Activated effector memory CD4-positive, alpha-beta T cell treated with anti-CD3 and anti-CD28 coated beads, Interleukin-2, amount 50 U/mL, for 16 hours (primary cell): ENCODE measurements at regions not wholly inside any gene's neighbourhood (a gene's known extent, or its start where the extent isn't known, plus 50 kb on each side); places are given as distances from the start of the nearest gene placed in this dataset.
"Not testable (repeated sequence)": the region's sequence is repeated elsewhere in the genome, so short reads cannot be mapped to it uniquely, and the experiment has no call there.

Source experiments
- DNase-seq: peaks from one replicate; pipeline ENCODE4 v3.0.0-alpha.2; 2020

DNA sequence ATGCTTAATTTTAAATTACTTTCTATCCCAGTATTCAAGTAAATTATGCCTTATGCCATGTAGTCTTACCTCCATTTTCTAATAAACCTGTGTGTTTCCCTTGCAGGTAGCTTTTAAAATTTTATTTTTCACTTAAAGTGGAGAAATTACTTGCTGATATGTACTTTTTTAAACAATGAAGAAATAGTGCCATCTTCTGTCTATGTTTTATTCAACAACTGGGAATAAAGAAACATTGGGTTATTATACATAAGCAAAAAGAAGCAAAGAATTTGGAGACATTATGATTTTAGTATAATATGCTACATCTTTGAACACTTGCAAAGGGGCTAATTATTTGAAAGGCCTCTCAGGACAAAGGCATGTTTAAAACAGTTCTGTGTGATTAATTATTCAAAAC is 1912.9 kb downstream of the MRPL39 start:
- no peak for DNase-seq

DNA sequence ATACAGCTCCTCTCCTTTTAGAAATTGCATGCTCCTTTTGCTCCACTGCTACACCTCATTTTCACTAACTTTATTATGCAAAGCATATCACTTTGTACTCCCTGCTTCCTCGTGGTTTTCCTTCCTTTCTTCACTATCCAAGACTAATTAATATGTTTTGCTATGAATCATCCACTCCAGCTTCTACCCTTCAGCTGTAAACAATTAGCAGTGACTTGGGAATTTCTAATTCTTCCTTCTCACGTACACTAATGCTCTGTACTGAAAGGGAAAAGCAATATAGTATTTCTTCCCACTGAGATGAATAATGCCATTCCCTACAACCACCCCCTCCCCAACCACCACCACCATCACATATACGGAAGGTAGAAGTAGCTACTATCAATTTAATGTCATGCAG is 1917.0 kb downstream of the MRPL39 start:
- no peak for DNase-seq

DNA sequence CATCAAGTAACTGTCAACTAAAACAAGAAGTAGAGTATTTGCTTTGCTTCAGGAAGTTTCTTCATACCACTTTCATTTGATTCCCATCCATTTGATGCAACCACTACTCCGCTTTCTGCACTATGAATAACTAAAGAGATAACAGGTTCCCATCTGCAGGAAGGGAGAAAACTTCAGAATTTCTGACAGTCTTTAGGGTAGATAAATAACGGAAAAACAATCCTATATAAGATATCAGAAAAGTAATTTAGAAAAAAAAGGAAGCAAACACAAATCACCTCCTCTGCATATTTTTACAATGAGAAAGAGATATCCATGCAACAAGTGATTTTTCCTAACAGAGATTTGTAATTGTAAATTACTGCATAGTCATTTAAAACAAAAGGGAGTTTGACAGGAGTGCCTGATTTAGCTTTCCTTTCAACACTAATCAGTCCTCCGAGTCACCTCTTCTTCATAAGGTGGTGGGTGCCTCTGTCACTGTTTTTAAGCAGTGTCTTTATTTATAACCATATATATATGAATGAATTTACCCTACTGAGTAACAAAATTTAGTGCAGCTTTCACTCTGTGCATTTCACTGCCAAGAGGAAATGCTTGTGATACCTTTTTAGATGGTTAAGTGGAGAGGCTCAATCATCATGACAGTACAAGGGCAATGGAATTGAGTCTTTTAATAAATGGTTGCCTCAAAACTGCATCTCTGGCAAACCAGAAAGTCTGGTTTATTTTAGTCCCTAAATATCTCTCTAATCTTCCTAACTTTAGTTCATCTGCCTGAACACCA is 1920.4 kb downstream of the MRPL39 start:
- DNase-seq = no peak

DNA sequence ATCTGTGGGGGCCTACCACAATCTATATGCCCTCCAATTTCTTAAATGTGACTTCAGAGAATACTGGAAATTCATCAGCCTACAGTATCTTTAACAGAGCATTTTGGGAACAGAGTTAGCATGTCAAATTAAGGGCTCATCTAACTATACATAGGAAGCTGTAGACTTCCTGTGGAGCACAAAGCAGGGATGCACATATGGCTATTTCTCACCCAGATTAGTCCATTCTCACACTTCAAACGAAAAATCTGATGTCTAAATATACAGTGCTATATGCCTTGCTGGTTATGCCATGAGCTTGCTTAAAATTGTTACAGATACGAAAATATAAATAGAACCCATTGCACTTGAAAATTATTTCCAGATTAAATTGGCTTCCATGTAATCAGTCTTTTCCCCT is 1922.8 kb downstream of the MRPL39 start:
- DNase-seq = no peak

DNA sequence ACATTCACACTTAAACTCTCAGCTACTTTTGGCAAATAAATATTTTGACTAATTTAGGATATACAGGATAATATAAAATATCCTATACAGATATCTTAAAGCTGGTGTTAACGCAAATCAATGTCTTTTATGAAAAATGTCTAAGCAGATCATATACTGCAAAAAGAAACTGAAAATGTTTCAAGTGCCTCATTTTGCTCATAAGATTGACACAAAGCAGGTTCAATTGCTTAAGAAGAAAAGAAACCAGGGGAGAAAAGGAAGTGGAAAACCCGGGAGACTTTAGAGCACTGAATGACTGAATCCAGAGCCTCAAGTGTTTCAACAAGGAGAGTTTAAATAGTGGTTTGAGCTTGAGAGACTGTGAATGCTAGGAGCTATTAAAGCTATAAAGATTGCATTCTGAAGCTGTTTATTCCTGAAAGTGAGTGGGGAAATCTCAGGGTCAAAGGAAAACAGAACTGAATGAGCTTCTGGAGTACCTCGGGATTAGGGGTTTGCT is 1943.0 kb downstream of the MRPL39 start:
- no peak for DNase-seq

DNA sequence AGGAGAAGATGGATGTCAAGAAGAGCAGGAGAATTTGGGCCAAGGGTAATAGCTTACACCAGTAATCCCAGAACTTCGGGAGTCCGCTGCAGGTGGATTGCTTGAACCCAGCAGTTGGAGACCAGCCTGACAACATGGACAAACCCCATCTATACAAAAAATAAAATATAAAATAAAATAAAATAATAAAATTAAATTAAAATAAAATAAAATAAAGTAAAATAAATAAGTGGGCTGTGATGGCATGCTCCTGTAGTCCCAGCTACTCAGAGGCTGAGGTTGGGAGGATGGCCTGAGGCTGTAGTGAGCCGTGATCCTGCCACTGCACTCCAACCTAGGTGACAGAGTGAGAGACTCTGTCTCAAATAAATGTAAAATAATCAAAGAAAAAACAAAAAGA is 1946.7 kb downstream of the MRPL39 start:
- no peak for DNase-seq

DNA sequence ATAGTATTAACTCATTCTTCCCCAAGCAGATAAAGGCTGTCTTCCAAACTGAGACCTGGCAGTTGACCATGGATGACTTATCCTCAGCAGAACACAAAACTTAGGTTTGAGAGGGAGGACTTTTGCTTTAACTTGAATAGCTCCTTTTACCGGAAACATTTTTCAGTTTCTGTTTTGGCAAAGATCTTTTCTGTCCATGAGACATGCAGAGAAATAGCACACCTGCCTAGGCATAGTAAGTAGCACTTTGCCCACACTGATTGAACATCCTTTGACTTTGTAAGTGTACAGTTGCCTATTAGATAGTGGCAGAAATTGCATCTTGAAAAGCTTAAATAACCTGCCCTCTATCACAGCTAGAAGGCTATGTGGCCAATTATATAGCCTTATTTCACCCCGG is 1962.5 kb downstream of the MRPL39 start:
- DNase-seq = no peak

DNA sequence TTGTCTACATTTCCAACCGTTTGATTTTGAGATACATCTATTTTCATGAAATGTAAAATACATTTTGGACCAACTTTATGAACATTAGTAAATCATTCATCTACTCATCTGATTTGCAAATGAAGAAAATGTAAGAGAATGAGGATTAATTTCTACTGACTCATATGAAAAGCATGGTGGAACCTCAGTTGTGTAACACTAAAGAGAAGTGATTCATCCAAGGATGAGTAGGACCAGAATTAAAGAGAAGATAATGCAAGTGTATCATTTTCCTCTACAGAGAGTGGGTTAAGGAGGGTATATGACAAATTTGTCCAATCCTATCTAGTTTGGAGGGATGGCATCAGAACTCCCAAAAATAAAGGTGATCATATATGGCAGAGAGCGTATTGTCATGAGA is 1967.6 kb downstream of the MRPL39 start:
- no peak for DNase-seq

DNA sequence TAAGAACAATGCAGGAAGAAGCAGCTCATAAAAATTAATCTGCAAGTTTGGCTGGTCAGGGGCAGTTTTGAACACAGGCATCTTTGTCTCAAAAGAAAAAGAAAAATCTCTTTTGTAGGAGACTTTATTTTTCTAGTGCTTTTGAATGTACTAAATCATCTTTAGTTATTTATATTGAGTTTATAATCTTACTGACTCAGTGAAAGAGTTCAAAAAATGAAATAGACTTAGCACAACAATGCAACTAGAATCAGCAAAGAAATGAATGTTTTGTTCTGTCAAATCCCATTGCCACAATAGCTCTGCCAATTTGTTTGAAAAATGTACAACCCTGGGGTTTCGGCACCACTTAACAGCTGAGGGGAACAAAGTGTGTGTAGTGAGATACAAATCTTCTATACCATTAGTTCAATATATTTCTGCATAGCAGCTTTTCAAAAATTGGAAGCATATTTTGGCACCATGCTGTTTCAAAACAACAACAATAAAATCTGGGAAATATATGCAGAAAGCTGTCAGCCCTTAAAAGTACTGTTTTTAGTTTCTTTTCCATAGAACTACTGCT is 1969.1 kb downstream of the MRPL39 start:
- no peak for DNase-seq

DNA sequence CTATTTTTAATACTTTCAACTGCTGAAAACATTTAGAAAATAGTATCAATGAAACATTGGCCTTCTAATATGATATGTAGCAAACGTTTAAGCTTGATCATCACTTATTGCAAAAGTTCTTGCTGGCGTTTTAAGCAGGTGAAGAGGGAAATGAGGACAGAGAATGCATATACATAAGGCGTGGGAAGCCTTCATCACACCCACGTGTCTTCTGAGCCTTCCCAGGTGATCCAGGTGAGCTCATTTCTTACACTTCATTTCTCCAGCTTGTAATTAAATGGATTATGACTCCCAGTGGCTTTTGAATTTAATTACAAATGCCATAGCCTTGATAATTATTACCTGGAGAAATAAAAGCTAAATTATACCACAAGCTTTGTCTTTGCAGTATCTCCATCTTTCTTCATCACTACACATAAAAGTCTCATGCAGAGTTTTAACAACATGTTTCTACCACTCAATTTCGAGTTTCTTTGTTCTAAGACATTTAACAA is 1973.8 kb downstream of the MRPL39 start:
- DNase-seq = no peak

DNA sequence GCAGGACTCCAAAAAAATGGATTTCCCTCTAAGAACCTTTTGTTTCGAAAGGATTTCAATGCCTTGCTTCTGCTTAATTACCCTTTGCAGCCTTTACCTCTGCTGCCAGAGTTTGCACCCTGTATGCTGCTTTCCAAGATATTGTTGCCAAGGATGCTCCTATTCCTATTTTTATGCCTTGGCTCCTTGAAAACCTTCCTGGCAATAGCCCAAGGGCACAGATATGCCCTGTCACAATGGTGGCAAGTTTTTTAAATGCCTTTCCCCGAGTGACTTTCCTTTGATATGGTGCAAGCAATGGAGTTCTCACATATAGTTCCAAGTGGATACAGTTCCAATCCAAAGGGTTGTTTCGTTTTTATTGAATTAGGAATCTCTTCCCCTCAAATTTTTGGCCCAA is 1983.0 kb downstream of the MRPL39 start:
- no peak for DNase-seq

DNA sequence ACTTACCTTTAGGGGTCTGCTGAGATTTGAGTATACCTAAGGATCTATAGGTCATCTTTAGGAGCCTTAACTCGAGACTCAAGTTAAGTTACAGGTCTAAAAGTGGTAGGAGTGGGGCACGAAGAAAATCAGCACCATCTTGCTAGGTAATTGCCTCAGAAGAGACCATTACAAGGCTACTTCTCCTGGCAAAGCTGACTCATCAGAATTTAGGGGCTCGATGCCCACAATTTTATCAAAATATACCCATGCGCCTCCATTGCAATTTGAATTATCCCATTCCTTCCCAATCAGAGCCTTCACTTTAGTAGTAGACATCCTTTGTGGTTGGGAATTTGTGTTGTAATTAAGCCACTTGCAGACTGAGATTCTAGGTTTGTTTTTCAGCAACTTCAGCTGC is 1994.3 kb downstream of the MRPL39 start:
- no peak for DNase-seq

DNA sequence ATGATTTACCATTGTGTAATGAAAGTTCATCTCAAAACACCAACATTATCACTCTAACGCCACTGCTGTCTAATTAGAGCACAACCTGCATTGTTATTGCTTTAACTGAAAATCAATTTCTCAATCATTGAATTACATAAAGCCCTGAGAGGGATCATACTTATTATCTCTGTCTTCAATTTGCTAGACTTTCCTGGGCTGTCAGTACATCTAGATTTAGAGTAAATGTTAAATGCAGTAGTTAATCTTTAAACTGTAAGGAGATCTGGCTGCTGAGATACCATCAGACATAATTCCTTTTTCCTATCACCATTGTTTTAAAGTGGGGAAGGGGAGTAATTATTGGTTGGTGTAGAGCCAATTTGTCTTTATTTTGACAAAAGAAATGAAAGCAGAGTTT is 1995.1 kb downstream of the MRPL39 start:
- no peak for DNase-seq

DNA sequence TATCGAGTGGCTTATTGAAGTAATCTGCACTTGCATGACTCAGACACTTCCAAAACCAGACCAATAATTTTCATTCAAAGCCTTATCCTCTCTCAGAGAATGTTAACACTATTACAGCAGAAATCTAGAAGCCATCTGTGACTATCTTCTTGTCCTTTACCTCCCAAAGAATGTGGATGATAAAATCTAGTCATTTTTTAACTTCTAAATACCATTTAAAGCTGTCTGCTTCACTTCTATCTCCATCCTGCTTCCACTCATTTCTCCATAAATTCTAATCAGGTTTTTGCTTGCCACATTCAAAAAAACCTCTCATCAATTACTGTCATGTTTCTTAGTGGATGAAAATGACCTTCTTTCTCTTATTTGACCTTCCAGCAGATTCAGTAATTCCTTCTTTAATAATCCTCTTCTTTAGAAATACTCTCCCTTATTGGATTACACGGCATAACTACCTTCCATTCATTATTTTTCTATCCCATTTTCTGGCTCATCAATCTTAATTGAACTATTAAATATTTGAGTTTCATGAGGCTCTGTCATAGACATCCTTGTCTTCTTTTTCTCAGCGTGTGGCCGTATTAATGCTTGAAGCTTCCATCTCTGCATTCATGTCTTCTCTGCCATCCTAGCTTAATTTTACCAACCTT is 1999.4 kb downstream of the MRPL39 start:
- no peak for DNase-seq

DNA sequence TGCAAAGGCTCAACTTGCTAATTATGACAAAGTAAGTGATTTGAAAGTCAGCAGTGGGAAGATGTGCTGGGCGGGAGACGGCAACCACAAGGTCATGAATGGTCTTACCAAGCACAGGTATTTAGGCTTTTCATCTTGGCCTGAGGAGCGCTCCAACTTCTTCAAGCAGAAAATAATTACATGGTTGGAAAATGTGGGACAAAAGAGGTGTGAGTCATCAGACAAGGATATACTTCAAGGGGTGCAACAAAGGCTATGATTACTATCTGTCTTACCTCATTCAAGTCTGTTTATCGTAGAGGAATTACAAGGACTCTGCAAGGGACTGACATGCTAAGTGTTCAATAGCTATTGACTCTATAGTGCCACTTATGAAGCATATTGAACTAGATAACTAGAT is 2005.7 kb downstream of the MRPL39 start:
- DNase-seq = no peak

DNA sequence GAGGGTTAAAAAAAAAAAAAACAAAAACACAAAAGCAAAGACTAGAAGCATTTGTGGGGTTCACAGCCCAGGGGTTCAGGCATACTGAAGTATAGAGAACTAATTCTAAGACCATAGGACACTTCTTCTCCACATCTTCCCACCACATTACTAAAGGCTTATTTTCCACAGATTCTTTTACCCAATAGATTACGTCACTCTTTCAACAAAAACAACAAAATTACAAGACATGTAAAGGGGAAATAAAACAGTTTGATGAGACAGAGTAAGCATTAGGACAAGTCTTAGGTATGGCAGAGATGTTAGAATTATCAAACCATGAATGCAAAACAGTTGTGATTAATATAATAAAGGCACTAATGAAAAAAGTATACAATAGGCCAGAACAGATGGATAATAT is 2013.7 kb downstream of the MRPL39 start:
- no peak for DNase-seq

DNA sequence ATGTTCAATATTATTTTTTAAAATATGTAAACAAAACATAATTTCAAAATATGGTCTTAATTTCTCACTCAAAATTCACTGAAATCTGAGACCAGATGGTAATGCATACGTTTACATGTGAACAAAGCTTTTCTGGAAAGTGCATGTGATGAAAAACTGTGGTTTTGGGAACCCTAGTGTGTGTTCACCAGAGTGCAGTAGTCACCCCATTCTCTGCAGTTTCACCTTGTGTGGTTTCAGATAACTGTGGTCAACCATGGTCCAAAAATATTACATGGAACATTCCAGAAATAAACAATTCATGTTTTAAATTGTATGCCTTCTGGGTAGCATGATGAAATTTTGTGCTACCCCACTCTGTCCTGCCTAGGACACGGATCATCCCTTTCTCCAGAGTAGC is 2021.9 kb downstream of the MRPL39 start:
- no peak for DNase-seq

DNA sequence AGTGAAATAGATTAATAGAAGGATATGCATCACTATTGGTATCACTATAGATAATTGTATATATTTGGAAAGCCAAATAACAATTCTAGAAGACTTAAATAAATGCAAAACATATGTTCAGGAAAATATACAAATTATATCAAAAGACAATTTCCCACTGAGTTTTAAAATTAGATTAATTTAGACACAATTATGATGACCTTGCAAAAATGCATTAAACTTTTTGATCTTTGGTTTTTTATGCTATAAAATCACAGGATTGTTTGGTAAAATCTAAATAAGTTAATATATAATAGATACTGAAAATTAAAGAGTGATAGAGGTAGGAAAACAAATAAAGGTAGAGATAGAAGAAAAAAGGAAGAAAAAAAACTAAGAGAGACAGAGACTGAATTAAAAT is 2027.7 kb downstream of the MRPL39 start:
- no peak for DNase-seq

DNA sequence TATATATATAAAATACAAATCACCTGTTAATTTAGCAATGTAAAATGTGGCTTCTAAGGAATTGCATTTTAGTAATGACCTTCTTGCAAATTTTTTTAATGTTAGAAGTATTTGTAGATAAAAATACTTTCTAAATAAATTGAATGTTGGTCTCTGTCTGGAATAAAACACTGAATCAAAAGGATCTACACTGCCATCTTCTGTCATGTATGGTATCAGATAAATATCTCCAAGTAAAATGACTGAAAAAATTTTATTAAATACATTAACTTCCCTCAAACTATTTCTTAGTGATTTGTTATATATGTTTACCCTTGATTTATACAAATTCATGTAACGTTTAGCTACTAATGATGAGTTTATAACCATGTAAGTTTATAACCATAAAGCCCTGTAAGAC is 2029.3 kb downstream of the MRPL39 start:
- DNase-seq = no peak

DNA sequence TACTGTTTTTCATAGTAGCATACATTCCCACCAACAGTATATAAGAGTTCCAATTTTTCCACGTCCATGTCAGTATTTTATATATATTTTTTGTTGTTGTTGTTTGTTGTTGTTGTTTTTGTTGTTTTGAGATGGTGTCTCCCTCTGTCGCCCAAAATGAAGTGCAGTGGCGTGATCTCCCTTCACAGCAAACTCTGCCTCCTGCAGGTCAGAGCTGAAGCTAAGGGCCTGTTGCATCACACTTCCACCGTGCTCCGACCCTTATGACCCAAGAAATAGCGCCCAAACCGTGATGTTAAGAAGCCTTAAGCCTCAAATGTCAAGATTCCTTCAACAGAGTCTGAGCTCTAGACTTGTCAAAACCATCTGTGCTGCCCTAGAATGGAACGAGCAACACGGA is 2032.3 kb downstream of the MRPL39 start:
- DNase-seq = no peak

DNA sequence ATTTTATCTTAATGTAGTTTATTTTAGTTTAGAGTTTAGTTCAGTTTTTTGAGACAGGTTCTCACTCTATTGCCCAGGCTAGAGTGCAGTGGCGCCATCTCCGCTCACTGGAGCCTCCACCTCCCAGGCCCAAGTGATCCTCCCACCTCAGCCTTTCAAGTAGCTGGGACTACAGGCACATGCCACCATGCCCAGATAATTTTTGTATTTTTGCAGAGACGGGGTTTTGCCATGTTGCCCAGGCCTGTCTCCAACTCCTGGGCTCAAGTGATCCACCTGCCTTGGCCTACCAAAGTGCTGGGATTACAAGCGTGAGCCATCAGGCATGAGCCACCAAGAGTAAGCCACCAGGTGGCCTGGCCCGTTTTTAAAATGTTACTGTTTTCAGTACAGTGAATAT is 2058.4 kb downstream of the MRPL39 start:
- DNase-seq = not testable (repeated sequence)

DNA sequence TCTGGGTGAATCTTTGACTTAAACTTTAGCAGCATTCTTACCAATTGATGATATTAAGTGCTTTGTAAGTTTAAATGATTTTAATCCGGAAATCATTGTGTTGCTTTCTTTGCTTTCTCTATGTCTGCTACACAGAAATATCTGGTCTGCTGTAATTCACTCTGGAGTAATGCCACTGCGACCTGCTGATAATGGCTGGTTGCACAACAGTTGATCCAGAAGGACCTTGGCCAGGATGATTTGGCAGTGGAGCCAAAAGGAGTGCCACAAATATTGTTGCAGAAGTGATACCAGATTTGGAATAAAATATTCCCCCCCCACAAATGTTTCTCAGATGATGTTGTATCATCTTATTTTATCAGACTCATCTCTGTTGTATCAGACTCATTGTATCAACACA is 2063.9 kb downstream of the MRPL39 start:
- no peak for DNase-seq

DNA sequence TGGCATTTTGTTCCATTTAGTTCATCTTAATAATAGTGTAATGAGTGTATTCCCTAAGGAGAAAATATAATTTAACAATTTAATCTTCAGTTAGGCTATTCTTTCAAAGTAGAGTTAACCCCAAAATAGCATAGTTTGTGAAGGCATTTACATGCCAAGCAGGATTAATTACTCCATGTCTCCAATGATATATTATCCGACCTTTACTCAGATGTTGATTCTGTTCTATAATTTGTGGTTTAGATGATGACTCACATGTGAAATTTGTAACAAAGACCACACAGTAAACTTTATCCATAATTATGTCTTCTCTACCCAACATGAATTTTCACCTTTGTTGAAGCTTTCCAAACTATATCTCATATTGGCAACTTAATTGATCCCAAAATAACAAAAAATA is 2065.2 kb downstream of the MRPL39 start:
- no peak for DNase-seq

DNA sequence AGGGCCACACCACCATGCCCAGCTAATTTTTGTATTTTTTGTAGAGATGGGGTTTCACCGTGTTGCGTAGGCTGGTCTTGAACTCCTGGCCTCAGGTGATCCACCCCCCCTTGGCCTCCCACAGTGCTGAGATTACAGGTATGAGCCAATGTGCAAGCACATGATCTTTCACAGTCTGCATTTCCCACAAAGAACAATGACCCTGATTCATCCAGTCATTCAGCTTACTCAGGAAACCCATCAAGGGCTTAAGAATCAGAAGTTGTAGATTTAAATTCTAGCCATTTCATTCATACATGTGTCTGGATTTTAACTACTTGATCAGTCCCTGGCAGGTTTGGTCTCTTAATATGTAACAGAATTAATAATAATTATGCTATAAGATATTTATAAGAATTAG is 2065.7 kb downstream of the MRPL39 start:
- DNase-seq = no peak
